ENCODE measurements at regions not wholly inside any gene's neighbourhood (a gene's known extent, or its start where the extent isn't known, plus 50 kb on each side); places are given as distances from the start of the nearest gene placed in this dataset.

DNA sequence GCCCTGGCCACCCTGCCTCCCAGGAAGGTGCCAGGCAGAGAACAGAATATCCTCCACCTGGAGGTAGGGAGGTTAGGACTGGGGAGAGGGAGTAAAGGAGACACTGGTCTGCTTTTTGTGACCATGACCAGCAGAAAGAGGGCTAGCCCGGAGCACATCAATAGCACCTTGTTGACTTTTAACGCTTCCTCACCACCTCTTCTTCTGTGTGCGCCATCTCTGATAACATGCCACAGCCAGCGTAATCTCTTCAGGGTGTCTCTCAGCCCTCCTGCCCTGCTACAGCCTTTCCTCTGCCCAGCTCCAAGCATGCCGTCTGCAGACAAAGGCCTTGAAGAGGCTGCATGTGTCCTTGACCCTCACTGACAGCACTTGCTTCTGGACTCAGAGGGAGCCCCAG lies 50.9 kb upstream of the GJA5 start:
- no peak for TF ChIP-seq ARNT (IDR thresholded peaks at IDR 0.05)
- no peak for TF ChIP-seq FOXM1 (IDR thresholded peaks at IDR 0.05; ENCODE audit: borderline replicate concordance)
- TF ChIP-seq, protein P1, sequence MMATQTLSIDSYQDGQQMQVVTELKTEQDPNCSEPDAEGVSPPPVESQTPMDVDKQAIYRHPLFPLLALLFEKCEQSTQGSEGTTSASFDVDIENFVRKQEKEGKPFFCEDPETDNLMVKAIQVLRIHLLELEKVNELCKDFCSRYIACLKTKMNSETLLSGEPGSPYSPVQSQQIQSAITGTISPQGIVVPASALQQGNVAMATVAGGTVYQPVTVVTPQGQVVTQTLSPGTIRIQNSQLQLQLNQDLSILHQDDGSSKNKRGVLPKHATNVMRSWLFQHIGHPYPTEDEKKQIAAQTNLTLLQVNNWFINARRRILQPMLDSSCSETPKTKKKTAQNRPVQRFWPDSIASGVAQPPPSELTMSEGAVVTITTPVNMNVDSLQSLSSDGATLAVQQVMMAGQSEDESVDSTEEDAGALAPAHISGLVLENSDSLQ (IDR thresholded peaks at IDR 0.05), result no peak
- no peak for TF ChIP-seq NFRKB (IDR thresholded peaks at IDR 0.05)
- TF ChIP-seq TARDBP (IDR thresholded peaks at IDR 0.05), result no peak
- TF ChIP-seq LEF1 (IDR thresholded peaks at IDR 0.05; ENCODE audit: borderline replicate concordance), result no peak
- TF ChIP-seq ELF4 (IDR thresholded peaks at IDR 0.05), result no peak
- TF ChIP-seq BHLHE40 (IDR thresholded peaks at IDR 0.05; ENCODE audit: borderline replicate concordance), result no peak
- TF ChIP-seq SUZ12 (IDR thresholded peaks at IDR 0.05), result no peak
- TF ChIP-seq SP1 (IDR thresholded peaks at IDR 0.05), result no peak
- no peak for TF ChIP-seq FOXK2 (IDR thresholded peaks at IDR 0.05)
- no peak for TF ChIP-seq FOXA1 (IDR thresholded peaks at IDR 0.05)
